ENCODE measurements at regions not wholly inside any gene's neighbourhood (a gene's known extent, or its start where the extent isn't known, plus 50 kb on each side); places are given as distances from the start of the nearest gene placed in this dataset.

GRCh38 chr3:117550766-117551165, 841.2 kb downstream of the TUSC7 start:
- TF ChIP-seq POLR2A (IDR thresholded peaks at IDR 0.05; ENCODE audit: low read length) (no peak), GATA1 (IDR thresholded peaks at IDR 0.05; ENCODE audit: low read depth, low read length) (no peak)
